AG09309 (cell line): ENCODE measurements at regions not wholly inside any gene's neighbourhood (a gene's known extent, or its start where the extent isn't known, plus 50 kb on each side); places are given as distances from the start of the nearest gene placed in this dataset.

Experiments
- DNase-seq: peaks from one replicate; pipeline ENCODE4 v3.0.0-alpha.2; 2010; ENCODE audit warnings: low read depth
- H3K4me3 ChIP-seq: 2 replicates; pipeline ENCODE4 v1.5.1; 2011; ENCODE audit warnings: mild to moderate bottlenecking, low read depth, low read length, moderate library complexity; ENCODE audit not compliant: control insufficient read depth
- TF ChIP-seq, protein P1 (sequence below): IDR thresholded peaks from 2 replicates; pipeline ENCODE4 v1.5.1; 2011; ENCODE audit warnings: mild to moderate bottlenecking, low read depth, low read length, inconsistent platforms; ENCODE audit not compliant: insufficient read depth, control insufficient read depth; ENCODE audit errors: missing control alignments

DNA sequence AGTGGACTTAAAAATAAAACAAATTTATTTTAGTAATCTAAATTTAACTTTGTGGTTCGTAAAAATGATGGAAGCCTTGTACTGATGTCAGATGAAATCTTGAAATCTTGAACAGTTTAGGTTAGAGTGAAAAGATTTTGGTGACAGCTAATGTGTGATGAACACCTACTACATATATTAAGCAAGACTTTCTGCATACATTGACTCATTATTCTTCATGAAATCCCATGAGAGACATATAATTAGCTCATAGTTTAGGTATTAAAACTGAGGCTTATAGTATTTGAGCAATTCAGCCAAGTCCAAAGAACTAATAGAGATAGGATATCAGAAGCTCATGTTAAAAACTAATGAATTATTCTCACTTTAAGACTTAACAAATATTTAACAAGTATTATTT lies 66.9 kb upstream of the PCDH7 start:
- TF ChIP-seq, protein P1, sequence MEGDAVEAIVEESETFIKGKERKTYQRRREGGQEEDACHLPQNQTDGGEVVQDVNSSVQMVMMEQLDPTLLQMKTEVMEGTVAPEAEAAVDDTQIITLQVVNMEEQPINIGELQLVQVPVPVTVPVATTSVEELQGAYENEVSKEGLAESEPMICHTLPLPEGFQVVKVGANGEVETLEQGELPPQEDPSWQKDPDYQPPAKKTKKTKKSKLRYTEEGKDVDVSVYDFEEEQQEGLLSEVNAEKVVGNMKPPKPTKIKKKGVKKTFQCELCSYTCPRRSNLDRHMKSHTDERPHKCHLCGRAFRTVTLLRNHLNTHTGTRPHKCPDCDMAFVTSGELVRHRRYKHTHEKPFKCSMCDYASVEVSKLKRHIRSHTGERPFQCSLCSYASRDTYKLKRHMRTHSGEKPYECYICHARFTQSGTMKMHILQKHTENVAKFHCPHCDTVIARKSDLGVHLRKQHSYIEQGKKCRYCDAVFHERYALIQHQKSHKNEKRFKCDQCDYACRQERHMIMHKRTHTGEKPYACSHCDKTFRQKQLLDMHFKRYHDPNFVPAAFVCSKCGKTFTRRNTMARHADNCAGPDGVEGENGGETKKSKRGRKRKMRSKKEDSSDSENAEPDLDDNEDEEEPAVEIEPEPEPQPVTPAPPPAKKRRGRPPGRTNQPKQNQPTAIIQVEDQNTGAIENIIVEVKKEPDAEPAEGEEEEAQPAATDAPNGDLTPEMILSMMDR = no peak
- no peak overlapping the region for H3K4me3 ChIP-seq
- DNase-seq = no peak

DNA sequence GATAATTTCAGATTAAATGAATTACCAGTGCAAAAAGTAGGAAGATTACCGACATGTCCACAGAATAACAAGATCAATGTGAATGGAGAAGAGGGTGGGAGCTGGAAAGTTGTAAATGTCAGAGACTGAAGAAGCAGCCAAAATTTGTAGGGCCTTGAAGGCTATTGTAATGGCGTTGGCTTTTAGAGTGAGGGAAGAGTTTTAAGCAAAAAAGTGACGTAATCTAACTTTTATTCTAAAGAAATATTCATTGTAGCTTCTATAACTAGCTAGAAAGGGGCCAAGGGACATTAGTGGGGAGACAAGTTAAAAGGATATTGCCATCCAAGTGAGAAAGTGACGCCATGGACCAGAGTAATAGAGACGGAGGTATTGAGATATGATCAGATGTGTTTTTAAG lies 63.3 kb upstream of the PCDH7 start:
- no peak overlapping the region for H3K4me3 ChIP-seq
- DNase-seq = no peak
- TF ChIP-seq, protein P1 = no peak

DNA sequence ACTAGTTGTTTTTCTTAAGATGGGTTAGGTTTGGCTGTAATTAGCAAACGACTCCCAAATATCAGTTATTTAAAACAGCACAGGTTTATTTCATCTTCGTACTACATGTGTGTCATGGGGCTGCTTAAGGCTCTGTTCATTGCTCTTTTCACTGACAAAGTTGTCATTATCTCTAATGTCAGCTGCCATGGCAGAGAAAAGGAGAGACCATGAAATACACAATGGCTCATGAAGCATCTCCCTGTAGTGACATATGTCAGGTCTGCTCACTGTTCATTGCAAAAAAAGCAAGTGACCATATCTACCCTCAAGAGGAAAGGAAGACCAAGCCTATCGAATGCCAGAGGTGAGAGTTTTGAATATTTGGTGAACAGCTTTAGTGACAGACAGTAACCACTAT lies 52.2 kb upstream of the PCDH7 start:
- no peak for DNase-seq
- no peak overlapping the region for H3K4me3 ChIP-seq
- TF ChIP-seq, protein P1 = no peak

DNA sequence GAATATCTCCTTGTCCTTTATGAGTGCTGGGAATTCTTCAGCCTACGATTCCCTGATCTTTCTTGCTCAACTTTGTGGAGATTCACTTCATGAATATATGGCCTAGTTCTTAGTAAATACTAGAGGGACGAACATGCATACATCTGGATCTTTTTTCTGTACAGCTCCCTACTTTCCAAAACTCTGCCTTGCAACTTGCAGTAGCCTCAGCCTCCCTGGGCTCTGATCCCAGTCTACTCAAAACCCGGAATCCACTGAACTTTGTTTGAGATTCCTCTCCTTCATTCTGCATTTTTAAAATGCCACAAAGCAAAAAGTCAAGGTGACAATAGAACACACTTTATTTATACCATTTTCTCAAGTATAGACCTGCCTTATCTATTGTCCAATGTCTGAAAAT lies 50.0 kb upstream of the PCDH7 start:
- no peak for DNase-seq
- TF ChIP-seq, protein P1 = no peak
- H3K4me3 ChIP-seq = no peak overlapping the region
